H1 (cell line): ENCODE measurements at regions not wholly inside any gene's neighbourhood (a gene's known extent, or its start where the extent isn't known, plus 50 kb on each side); places are given as distances from the start of the nearest gene placed in this dataset.

Experiments
- TF ChIP-seq, protein P1 (sequence below): fragments of 300-600 bp; sonication (generic); IDR thresholded peaks from 2 replicates; pipeline ENCODE4 v1.7.1; 2012; ENCODE audit warnings: low read length, moderate library complexity, mild to moderate bottlenecking, inconsistent platforms; ENCODE audit not compliant: insufficient replicate concordance

DNA sequence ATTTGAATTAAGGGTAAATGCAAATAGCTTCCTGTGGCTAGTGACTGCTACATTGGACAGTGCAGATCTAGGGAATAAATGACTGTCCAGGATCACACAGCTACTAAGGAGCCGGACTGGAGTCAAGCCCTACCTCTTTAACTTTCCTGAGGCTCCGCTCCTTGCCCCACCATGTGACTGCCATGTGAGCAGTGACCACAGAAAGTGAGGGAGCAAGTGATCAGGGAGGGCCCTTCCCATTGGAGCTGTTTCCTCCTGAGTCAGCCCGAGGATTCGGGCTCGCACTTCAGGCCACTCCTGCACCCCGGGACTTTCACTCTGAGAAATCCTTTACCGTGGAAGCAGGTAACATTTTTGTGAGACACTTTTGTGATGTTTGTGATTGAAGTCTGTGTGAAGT lies 198.0 kb downstream of the ANKRD30B start (continued):
- TF ChIP-seq, protein P1, sequence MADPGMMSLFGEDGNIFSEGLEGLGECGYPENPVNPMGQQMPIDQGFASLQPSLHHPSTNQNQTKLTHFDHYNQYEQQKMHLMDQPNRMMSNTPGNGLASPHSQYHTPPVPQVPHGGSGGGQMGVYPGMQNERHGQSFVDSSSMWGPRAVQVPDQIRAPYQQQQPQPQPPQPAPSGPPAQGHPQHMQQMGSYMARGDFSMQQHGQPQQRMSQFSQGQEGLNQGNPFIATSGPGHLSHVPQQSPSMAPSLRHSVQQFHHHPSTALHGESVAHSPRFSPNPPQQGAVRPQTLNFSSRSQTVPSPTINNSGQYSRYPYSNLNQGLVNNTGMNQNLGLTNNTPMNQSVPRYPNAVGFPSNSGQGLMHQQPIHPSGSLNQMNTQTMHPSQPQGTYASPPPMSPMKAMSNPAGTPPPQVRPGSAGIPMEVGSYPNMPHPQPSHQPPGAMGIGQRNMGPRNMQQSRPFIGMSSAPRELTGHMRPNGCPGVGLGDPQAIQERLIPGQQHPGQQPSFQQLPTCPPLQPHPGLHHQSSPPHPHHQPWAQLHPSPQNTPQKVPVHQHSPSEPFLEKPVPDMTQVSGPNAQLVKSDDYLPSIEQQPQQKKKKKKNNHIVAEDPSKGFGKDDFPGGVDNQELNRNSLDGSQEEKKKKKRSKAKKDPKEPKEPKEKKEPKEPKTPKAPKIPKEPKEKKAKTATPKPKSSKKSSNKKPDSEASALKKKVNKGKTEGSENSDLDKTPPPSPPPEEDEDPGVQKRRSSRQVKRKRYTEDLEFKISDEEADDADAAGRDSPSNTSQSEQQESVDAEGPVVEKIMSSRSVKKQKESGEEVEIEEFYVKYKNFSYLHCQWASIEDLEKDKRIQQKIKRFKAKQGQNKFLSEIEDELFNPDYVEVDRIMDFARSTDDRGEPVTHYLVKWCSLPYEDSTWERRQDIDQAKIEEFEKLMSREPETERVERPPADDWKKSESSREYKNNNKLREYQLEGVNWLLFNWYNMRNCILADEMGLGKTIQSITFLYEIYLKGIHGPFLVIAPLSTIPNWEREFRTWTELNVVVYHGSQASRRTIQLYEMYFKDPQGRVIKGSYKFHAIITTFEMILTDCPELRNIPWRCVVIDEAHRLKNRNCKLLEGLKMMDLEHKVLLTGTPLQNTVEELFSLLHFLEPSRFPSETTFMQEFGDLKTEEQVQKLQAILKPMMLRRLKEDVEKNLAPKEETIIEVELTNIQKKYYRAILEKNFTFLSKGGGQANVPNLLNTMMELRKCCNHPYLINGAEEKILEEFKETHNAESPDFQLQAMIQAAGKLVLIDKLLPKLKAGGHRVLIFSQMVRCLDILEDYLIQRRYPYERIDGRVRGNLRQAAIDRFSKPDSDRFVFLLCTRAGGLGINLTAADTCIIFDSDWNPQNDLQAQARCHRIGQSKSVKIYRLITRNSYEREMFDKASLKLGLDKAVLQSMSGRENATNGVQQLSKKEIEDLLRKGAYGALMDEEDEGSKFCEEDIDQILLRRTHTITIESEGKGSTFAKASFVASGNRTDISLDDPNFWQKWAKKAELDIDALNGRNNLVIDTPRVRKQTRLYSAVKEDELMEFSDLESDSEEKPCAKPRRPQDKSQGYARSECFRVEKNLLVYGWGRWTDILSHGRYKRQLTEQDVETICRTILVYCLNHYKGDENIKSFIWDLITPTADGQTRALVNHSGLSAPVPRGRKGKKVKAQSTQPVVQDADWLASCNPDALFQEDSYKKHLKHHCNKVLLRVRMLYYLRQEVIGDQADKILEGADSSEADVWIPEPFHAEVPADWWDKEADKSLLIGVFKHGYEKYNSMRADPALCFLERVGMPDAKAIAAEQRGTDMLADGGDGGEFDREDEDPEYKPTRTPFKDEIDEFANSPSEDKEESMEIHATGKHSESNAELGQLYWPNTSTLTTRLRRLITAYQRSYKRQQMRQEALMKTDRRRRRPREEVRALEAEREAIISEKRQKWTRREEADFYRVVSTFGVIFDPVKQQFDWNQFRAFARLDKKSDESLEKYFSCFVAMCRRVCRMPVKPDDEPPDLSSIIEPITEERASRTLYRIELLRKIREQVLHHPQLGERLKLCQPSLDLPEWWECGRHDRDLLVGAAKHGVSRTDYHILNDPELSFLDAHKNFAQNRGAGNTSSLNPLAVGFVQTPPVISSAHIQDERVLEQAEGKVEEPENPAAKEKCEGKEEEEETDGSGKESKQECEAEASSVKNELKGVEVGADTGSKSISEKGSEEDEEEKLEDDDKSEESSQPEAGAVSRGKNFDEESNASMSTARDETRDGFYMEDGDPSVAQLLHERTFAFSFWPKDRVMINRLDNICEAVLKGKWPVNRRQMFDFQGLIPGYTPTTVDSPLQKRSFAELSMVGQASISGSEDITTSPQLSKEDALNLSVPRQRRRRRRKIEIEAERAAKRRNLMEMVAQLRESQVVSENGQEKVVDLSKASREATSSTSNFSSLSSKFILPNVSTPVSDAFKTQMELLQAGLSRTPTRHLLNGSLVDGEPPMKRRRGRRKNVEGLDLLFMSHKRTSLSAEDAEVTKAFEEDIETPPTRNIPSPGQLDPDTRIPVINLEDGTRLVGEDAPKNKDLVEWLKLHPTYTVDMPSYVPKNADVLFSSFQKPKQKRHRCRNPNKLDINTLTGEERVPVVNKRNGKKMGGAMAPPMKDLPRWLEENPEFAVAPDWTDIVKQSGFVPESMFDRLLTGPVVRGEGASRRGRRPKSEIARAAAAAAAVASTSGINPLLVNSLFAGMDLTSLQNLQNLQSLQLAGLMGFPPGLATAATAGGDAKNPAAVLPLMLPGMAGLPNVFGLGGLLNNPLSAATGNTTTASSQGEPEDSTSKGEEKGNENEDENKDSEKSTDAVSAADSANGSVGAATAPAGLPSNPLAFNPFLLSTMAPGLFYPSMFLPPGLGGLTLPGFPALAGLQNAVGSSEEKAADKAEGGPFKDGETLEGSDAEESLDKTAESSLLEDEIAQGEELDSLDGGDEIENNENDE: no peak
- TF ChIP-seq, all 59 proteins: peak for 0
